ENCODE measurements at regions not wholly inside any gene's neighbourhood (a gene's known extent, or its start where the extent isn't known, plus 50 kb on each side); places are given as distances from the start of the nearest gene placed in this dataset.

DNA sequence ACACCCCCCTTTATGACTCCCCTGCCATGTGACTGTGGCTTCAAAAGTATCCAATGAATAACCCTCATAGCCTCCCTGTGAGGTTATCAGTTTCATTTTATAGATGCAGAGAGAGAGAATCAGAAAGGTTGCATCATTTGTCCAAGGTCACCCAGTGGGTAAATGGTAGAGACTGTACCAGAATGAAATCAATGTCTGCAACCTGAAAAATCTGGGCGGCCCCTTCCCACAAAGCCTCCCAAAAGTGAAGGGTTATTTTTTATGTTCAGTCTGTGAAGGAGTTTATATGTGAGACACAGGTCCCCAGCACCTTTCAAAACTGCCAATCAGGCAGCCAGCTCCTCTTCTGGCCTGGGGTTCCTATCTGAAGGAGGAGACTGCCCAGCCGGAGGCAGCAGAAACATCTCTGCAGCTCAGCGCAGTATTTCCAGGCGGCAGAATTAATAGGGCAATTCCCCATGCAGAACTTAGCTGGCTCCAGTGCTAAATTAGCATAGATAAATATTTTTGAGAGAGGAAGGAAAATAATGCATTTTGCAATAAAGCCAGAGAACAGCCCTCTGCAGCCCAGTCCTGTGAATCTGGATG is 130.8 kb upstream of the PRR20G start:
- Histone ChIP-seq H3K36me3 (replicated peaks in 1 of 2; ENCODE audit: control extremely low read depth in 1 of 2, control insufficient read depth in 1 of 2, extremely low read depth in 1 of 2, insufficient read depth in 2 of 2, low read length in 1 of 2) (no peaks in the 10 kb centered on the region), H3K27ac (ENCODE audit: low read length in 2 of 2) (no peak overlapping the region), H3K4me2 (replicated peaks; ENCODE audit: low read depth, low read length, poor library complexity, severe bottlenecking) (no peak overlapping the region), H3K4me1 (ENCODE audit: control insufficient read depth in 2 of 2, insufficient read depth in 2 of 2, low read length in 2 of 2) (no peaks in the 10 kb centered on the region), H3K9ac (ENCODE audit: low read length) (no peak overlapping the region), H3K79me2 (ENCODE audit: control insufficient read depth, insufficient read depth, low read length) (no peaks in the 10 kb centered on the region), H3K4me3 (ENCODE audit: control extremely low read depth in 1 of 5, extremely low read depth in 1 of 5, insufficient read depth in 1 of 5, low read depth in 2 of 5, low read length in 4 of 5) (no peak overlapping the region), H4K20me1 (ENCODE audit: control insufficient read depth, insufficient read depth, low read length, poor library complexity, severe bottlenecking) (no peaks in the 10 kb centered on the region), H3K27me3 (replicated peaks in 1 of 4; ENCODE audit: control extremely low read depth in 1 of 4, control insufficient read depth in 3 of 4, insufficient read depth in 4 of 4, low read length in 3 of 4) (peaks cover 0 to 6% (median 2%) of the 10 kb centered on the region in 4 experiments), H3K9me3 (ENCODE audit: control extremely low read depth in 1 of 3, control insufficient read depth in 2 of 3, insufficient read depth in 1 of 3, low read length in 2 of 3) (no peaks in the 10 kb centered on the region), H2AFZ (ENCODE audit: insufficient read depth, low read depth, low read length, poor library complexity, severe bottlenecking) (no peak overlapping the region)
- WGBS (ENCODE audit: insufficient coverage) = 68% methylated on average over 3 of the region's 4 CpGs
- ChIA-PET POLR2A (no interaction called here), CTCF (no interaction called here)
- H3K9me3 Mint-ChIP-seq (ENCODE audit: insufficient read depth) = no peaks in the 10 kb centered on the region
- H3K27me3 Mint-ChIP-seq = peaks cover 40% of the 10 kb centered on the region
- intact Hi-C loops (cut with micrococcal nuclease) = no loop called here
- TF ChIP-seq, protein P1, sequence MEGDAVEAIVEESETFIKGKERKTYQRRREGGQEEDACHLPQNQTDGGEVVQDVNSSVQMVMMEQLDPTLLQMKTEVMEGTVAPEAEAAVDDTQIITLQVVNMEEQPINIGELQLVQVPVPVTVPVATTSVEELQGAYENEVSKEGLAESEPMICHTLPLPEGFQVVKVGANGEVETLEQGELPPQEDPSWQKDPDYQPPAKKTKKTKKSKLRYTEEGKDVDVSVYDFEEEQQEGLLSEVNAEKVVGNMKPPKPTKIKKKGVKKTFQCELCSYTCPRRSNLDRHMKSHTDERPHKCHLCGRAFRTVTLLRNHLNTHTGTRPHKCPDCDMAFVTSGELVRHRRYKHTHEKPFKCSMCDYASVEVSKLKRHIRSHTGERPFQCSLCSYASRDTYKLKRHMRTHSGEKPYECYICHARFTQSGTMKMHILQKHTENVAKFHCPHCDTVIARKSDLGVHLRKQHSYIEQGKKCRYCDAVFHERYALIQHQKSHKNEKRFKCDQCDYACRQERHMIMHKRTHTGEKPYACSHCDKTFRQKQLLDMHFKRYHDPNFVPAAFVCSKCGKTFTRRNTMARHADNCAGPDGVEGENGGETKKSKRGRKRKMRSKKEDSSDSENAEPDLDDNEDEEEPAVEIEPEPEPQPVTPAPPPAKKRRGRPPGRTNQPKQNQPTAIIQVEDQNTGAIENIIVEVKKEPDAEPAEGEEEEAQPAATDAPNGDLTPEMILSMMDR (IDR thresholded peaks at IDR 0.05) = no peak
- TF ChIP-seq EZH2 (IDR thresholded peaks at IDR 0.05; ENCODE audit: borderline replicate concordance, insufficient read depth, low read depth, low read length, poor library complexity, severe bottlenecking) = no peak
- H3K27ac Mint-ChIP-seq = no peak overlapping the region
- ATAC-seq (ENCODE audit: low read depth) (no peak), DNase-seq (no peak)
- no peaks in the 10 kb centered on the region for H3K4me1 Mint-ChIP-seq
- H3K4me3 Mint-ChIP-seq = no peak overlapping the region

DNA sequence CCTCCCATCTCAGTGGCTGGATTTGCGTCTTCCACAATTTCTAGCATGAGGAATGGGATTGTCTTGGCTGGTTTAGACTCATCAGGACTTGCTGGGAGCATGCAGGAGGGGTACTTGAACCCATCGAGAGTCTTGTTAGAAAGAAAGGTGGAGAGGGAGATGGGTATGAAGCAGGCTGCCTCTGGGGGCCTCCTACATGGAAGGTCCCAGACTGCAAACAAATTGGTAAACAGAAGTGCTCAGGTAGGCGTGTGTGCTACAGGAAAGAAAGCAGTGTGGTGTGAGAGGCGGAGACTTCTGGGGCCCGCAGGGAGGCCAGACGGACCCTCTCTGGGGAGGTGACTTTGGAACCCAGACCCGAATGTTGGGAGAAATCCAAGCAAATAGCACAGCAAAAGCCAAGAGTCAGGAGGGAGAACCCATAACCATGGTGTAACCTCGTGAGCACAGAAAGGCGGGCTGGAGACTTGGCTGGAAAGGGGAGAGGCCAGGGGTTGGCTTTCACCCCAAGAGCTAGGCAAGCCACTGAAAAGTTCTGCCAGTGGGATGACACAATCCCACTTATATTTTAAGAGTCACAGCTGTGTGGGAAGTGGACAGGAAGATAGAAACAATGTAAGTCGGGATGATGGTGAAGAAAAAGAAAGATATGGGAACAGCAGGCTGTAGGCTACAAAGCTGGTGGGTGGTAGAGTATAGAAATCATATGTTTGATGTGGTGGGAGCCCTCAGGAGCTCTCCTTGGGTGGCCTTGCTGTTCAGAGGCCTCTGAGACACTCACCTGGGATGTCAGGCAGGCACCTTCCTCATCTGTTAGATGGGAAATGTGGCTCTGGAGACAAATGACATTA is 130.1 kb upstream of the PRR20G start:
- Histone ChIP-seq H2AFZ (ENCODE audit: insufficient read depth, low read depth, low read length, poor library complexity, severe bottlenecking) (no peak overlapping the region), H3K4me1 (ENCODE audit: control insufficient read depth in 2 of 2, insufficient read depth in 2 of 2, low read length in 2 of 2) (no peaks in the 10 kb centered on the region), H3K27ac (ENCODE audit: low read length in 2 of 2) (no peak overlapping the region), H3K9ac (ENCODE audit: low read length) (no peak overlapping the region), H3K36me3 (replicated peaks in 1 of 2; ENCODE audit: control extremely low read depth in 1 of 2, control insufficient read depth in 1 of 2, extremely low read depth in 1 of 2, insufficient read depth in 2 of 2, low read length in 1 of 2) (no peaks in the 10 kb centered on the region), H3K9me3 (ENCODE audit: control extremely low read depth in 1 of 3, control insufficient read depth in 2 of 3, insufficient read depth in 1 of 3, low read length in 2 of 3) (no peaks in the 10 kb centered on the region), H3K4me2 (replicated peaks; ENCODE audit: low read depth, low read length, poor library complexity, severe bottlenecking) (no peak overlapping the region), H4K20me1 (ENCODE audit: control insufficient read depth, insufficient read depth, low read length, poor library complexity, severe bottlenecking) (no peaks in the 10 kb centered on the region), H3K27me3 (replicated peaks in 1 of 4; ENCODE audit: control extremely low read depth in 1 of 4, control insufficient read depth in 3 of 4, insufficient read depth in 4 of 4, low read length in 3 of 4) (peaks cover 0 to 13% (median 2%) of the 10 kb centered on the region in 4 experiments), H3K79me2 (ENCODE audit: control insufficient read depth, insufficient read depth, low read length) (no peaks in the 10 kb centered on the region), H3K4me3 (ENCODE audit: control extremely low read depth in 1 of 5, extremely low read depth in 1 of 5, insufficient read depth in 1 of 5, low read depth in 2 of 5, low read length in 4 of 5) (no peak overlapping the region)
- Mint-ChIP-seq H3K4me3 (no peak overlapping the region), H3K4me1 (no peaks in the 10 kb centered on the region), H3K27me3 (peaks cover 45% of the 10 kb centered on the region), H3K9me3 (ENCODE audit: insufficient read depth) (no peaks in the 10 kb centered on the region), H3K27ac (no peak overlapping the region)
- no peak for TF ChIP-seq EZH2 (IDR thresholded peaks at IDR 0.05; ENCODE audit: borderline replicate concordance, insufficient read depth, low read depth, low read length, poor library complexity, severe bottlenecking)
- TF ChIP-seq, protein P1 (IDR thresholded peaks at IDR 0.05) = no peak
- 58% methylated on average over 7 of the region's 10 CpGs for WGBS (ENCODE audit: insufficient coverage)
- ATAC-seq (ENCODE audit: low read depth) = no peak
- ChIA-PET CTCF (no interaction called here), POLR2A (no interaction called here)
- intact Hi-C loops (cut with micrococcal nuclease) = no loop called here
- DNase-seq = no peak
